ENCODE measurements at regions not wholly inside any gene's neighbourhood (a gene's known extent, or its start where the extent isn't known, plus 50 kb on each side); places are given as distances from the start of the nearest gene placed in this dataset.

GRCh38 chr12:43271659-43272058 lies 280.3 kb downstream of the ADAMTS20 start:
- TF ChIP-seq CHD1 (IDR thresholded peaks at IDR 0.05; ENCODE audit: low read depth, low read length) (no peak), CREB1 (IDR thresholded peaks at IDR 0.05; ENCODE audit: low read depth) (no peak), EZH2 (IDR thresholded peaks at IDR 0.05; ENCODE audit: borderline replicate concordance, control insufficient read depth, low read depth, low read length) (no peak), SMC3 (IDR thresholded peaks at IDR 0.05; ENCODE audit: borderline replicate concordance, low read length) (no peak), BCL11A (IDR thresholded peaks at IDR 0.05; ENCODE audit: low read depth, low read length) (no peak), SIN3A (IDR thresholded peaks at IDR 0.05; ENCODE audit: low read depth, low read length) (no peak), CTCF (IDR thresholded peaks at IDR 0.05 in 2 of 3, conservative IDR thresholded peaks at IDR 0.05 in 1 of 3; ENCODE audit: control insufficient read depth in 2 of 3, extremely low read depth in 1 of 3, insufficient read depth in 1 of 3, low read depth in 3 of 3, low read length in 3 of 3) (no peak), ATF3 (IDR thresholded peaks at IDR 0.05; ENCODE audit: borderline replicate concordance, extremely low read depth, low read depth, low read length) (no peak), ZBTB33 (IDR thresholded peaks at IDR 0.05) (no peak), SREBF2 (IDR thresholded peaks at IDR 0.05; ENCODE audit: low read length) (no peak), ELK1 (IDR thresholded peaks at IDR 0.05; ENCODE audit: low read depth, low read length) (no peak), BACH1 (IDR thresholded peaks at IDR 0.05; ENCODE audit: borderline replicate concordance) (no peak), MTA3 (IDR thresholded peaks at IDR 0.05; ENCODE audit: borderline replicate concordance, low read length) (no peak)

Data from GM12878 (cell line).